ENCODE measurements at regions not wholly inside any gene's neighbourhood (a gene's known extent, or its start where the extent isn't known, plus 50 kb on each side); places are given as distances from the start of the nearest gene placed in this dataset.
"Not testable (repeated sequence)": the region's sequence is repeated elsewhere in the genome, so short reads cannot be mapped to it uniquely, and the experiment has no call there.

- Histone ChIP-seq H3K36me3 (ENCODE audit: control insufficient read depth, insufficient read depth, low read length) (no peaks in the 10 kb centered on the region), H3K4me3 (ENCODE audit: low read depth, low read length) (no peak overlapping the region), H3K27me3 (ENCODE audit: control insufficient read depth, insufficient read depth, low read length) (no peaks in the 10 kb centered on the region)
- TF ChIP-seq CTCF (IDR thresholded peaks at IDR 0.05; ENCODE audit: insufficient read depth, low read length, poor library complexity, severe bottlenecking), result no peak
- no peak for DNase-seq (ENCODE audit: low read depth)
Measured at GRCh38 chr2:429575-430254, 141.8 kb upstream of the ALKAL2 start.

GRCh38 chr2:429142-429541 lies 141.3 kb upstream of the ALKAL2 start:
- Histone ChIP-seq H3K27me3 (ENCODE audit: control insufficient read depth, insufficient read depth, low read length) (no peaks in the 10 kb centered on the region), H3K36me3 (ENCODE audit: control insufficient read depth, insufficient read depth, low read length) (no peaks in the 10 kb centered on the region), H3K4me3 (ENCODE audit: low read depth, low read length) (no peak overlapping the region)
- no peak for DNase-seq (ENCODE audit: low read depth)
- TF ChIP-seq CTCF (IDR thresholded peaks at IDR 0.05; ENCODE audit: insufficient read depth, low read length, poor library complexity, severe bottlenecking), result no peak

- Histone ChIP-seq H3K27me3 (ENCODE audit: control insufficient read depth, insufficient read depth, low read length) (no peaks in the 10 kb centered on the region), H3K36me3 (ENCODE audit: control insufficient read depth, insufficient read depth, low read length) (no peaks in the 10 kb centered on the region), H3K4me3 (ENCODE audit: low read depth, low read length) (no peak overlapping the region)
- no peak for TF ChIP-seq CTCF (IDR thresholded peaks at IDR 0.05; ENCODE audit: insufficient read depth, low read length, poor library complexity, severe bottlenecking)
- DNase-seq (ENCODE audit: low read depth), result no peak
Measured at GRCh38 chr2:428591-428990, 140.7 kb upstream of the ALKAL2 start.

- H3K36me3 ChIP-seq (ENCODE audit: control insufficient read depth, insufficient read depth, low read length); H3K4me3 ChIP-seq (ENCODE audit: low read depth, low read length); H3K27me3 ChIP-seq (ENCODE audit: control insufficient read depth, insufficient read depth, low read length); DNase-seq (ENCODE audit: low read depth): not testable (repeated sequence)
Measured at GRCh38 chr2:426696-427095, 138.8 kb upstream of the ALKAL2 start.

GRCh38 chr2:425947-426346 lies 138.1 kb upstream of the ALKAL2 start:
- no peak for DNase-seq (ENCODE audit: low read depth)
- H3K27me3 ChIP-seq (ENCODE audit: control insufficient read depth, insufficient read depth, low read length), result no peaks in the 10 kb centered on the region
- no peak overlapping the region for H3K4me3 ChIP-seq (ENCODE audit: low read depth, low read length)
- TF ChIP-seq CTCF (IDR thresholded peaks at IDR 0.05; ENCODE audit: insufficient read depth, low read length, poor library complexity, severe bottlenecking), result no peak
- no peaks in the 10 kb centered on the region for H3K36me3 ChIP-seq (ENCODE audit: control insufficient read depth, insufficient read depth, low read length)

- Histone ChIP-seq H3K36me3 (ENCODE audit: control insufficient read depth, insufficient read depth, low read length) (no peaks in the 10 kb centered on the region), H3K4me3 (ENCODE audit: low read depth, low read length) (no peak overlapping the region), H3K27me3 (ENCODE audit: control insufficient read depth, insufficient read depth, low read length) (no peaks in the 10 kb centered on the region)
- TF ChIP-seq CTCF (IDR thresholded peaks at IDR 0.05; ENCODE audit: insufficient read depth, low read length, poor library complexity, severe bottlenecking), result no peak
- no peak for DNase-seq (ENCODE audit: low read depth)
Measured at GRCh38 chr2:425243-425642, 137.4 kb upstream of the ALKAL2 start.
